ENCODE measurements at regions not wholly inside any gene's neighbourhood (a gene's known extent, or its start where the extent isn't known, plus 50 kb on each side); places are given as distances from the start of the nearest gene placed in this dataset.

DNA sequence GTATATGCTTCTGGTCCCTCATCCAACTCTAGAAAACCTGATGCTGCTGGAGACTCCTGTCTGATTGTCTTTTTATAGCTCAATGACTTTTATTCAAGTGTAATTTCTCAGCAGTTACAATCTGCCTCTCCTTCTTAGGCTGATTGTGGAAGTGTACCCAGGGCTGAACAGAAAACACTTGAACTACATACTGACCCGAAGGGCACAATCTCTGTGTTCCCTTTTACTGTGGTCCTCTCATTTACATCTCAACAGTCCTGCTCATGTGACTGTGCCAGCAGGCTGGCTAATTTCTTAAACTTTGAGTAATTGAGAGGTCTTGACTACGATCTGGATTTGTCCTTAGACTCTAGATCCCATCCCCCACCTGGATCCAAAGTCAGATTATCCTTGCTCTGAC lies 863.4 kb downstream of the PDHA2 start:
- in situ Hi-C loops (cut with MboI; ENCODE audit: low pct_ligation_motif_present in 1 of 4, low pct_unique_long_range_greater_than_20kb in 1 of 4, low sequenced_read_pairs in 3 of 4), result no loop called here
- TF ChIP-seq EP300 (IDR thresholded peaks at IDR 0.05; ENCODE audit: low read depth), result no peak
- TF ChIP-seq, protein P1, sequence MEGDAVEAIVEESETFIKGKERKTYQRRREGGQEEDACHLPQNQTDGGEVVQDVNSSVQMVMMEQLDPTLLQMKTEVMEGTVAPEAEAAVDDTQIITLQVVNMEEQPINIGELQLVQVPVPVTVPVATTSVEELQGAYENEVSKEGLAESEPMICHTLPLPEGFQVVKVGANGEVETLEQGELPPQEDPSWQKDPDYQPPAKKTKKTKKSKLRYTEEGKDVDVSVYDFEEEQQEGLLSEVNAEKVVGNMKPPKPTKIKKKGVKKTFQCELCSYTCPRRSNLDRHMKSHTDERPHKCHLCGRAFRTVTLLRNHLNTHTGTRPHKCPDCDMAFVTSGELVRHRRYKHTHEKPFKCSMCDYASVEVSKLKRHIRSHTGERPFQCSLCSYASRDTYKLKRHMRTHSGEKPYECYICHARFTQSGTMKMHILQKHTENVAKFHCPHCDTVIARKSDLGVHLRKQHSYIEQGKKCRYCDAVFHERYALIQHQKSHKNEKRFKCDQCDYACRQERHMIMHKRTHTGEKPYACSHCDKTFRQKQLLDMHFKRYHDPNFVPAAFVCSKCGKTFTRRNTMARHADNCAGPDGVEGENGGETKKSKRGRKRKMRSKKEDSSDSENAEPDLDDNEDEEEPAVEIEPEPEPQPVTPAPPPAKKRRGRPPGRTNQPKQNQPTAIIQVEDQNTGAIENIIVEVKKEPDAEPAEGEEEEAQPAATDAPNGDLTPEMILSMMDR (IDR thresholded peaks at IDR 0.05), result no peak

DNA sequence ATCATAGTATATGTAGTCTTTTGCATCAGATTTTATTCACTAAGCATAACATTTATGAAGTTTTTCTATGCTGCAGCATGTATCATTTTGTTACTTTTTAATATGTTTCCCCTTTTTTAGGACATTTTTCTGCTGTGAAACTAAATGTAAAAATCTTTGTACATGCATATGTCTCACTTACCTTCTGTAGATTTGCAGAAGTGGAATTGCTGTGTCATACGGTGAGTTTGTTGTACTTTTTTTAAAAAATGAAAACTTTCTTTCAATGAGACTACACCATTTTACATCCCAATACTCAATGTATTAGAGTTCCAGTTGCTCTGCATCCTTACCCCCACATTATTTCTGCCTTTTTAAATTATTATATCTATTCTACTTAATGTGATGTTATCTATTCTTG lies 868.9 kb downstream of the PDHA2 start:
- no peak overlapping the region for H3K4me3 ChIP-seq
- in situ Hi-C loops (cut with MboI; ENCODE audit: low pct_ligation_motif_present in 1 of 4, low pct_unique_long_range_greater_than_20kb in 1 of 4, low sequenced_read_pairs in 3 of 4), result no loop called here
- 83 to 87% methylated on average over 1 of the region's 1 CpG for WGBS, 2 donors (ENCODE audit: low coverage in 1 of 2)

More for the DNA sequence above, 863.4 kb downstream of the PDHA2 start:
- 64% methylated on average over 2 of the region's 2 CpGs; no CpG with 5 or more reads in 1 of the 2 donors for WGBS, 2 donors (ENCODE audit: low coverage in 1 of 2)
- Histone ChIP-seq H3K4me3 (no peak overlapping the region), H3K4me1 (no peaks in the 10 kb centered on the region), H3K27me3 (no peaks in the 10 kb centered on the region), H3K9me3 (no peaks in the 10 kb centered on the region), H3K27ac (no peak overlapping the region), H3K36me3 (no peaks in the 10 kb centered on the region)
- DNase-seq, result no peak
- intact Hi-C loops (cut with DNase I; ENCODE audit: low total_unique reads), result no loop called here

DNA sequence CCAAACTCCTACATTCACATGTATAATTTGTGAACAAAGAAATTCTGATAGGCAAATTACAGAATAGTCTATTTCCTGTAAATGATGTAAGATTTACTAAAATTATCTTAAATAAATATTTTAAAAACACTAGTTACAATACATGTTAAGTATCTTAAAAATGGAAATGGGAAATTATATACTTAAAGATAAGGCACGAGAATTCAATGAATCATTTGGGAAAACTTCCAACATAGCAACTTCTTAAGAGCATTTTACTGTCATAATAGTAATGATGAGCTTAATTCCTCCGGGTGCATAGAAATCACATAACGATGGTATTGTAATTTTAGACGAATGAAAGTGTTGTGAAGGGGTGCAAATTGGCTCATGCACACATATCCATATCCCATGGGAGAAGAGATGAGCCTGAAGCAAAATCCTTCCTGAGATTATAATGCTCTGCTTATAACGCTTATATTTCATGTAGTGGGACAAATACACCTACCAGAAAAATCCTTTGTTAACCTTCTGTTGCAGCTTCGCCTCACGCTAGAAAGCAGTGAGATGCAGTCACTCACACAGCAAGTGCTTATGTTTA lies 873.5 kb downstream of the PDHA2 start:
- H3K36me3 ChIP-seq, result no peaks in the 10 kb centered on the region
- intact Hi-C loops (cut with DNase I; ENCODE audit: low total_unique reads) (no loop called here), in situ Hi-C loops (cut with MboI; ENCODE audit: low pct_ligation_motif_present in 1 of 4, low pct_unique_long_range_greater_than_20kb in 1 of 4, low sequenced_read_pairs in 3 of 4) (no loop called here)
- TF ChIP-seq POLR2A (IDR thresholded peaks at IDR 0.05) (no peak), EP300 (IDR thresholded peaks at IDR 0.05; ENCODE audit: low read depth) (no peak), POLR2AphosphoS5 (IDR thresholded peaks at IDR 0.05) (no peak)
- TF ChIP-seq, protein P1 (IDR thresholded peaks at IDR 0.05), result no peak
- DNase-seq, result no peak
- no peak overlapping the region for H3K4me3 ChIP-seq
- no peaks in the 10 kb centered on the region for H3K9me3 ChIP-seq
- 79 to 86% methylated on average over 7 of the region's 7 CpGs for WGBS, 2 donors (ENCODE audit: low coverage in 1 of 2)
- H3K4me1 ChIP-seq, result no peaks in the 10 kb centered on the region
- no peak overlapping the region for H3K27ac ChIP-seq
- H3K27me3 ChIP-seq, result no peaks in the 10 kb centered on the region

More for the DNA sequence above, 868.9 kb downstream of the PDHA2 start:
- H3K4me1 ChIP-seq, result no peaks in the 10 kb centered on the region
- DNase-seq, result no peak
- H3K27ac ChIP-seq, result no peak overlapping the region
- H3K9me3 ChIP-seq, result no peaks in the 10 kb centered on the region
- TF ChIP-seq POLR2A (IDR thresholded peaks at IDR 0.05) (no peak), EP300 (IDR thresholded peaks at IDR 0.05; ENCODE audit: low read depth) (no peak), POLR2AphosphoS5 (IDR thresholded peaks at IDR 0.05) (no peak)
- TF ChIP-seq, protein P1 (IDR thresholded peaks at IDR 0.05), result no peak
- intact Hi-C loops (cut with DNase I; ENCODE audit: low total_unique reads), result no loop called here
- H3K36me3 ChIP-seq, result no peaks in the 10 kb centered on the region
- no peaks in the 10 kb centered on the region for H3K27me3 ChIP-seq

DNA sequence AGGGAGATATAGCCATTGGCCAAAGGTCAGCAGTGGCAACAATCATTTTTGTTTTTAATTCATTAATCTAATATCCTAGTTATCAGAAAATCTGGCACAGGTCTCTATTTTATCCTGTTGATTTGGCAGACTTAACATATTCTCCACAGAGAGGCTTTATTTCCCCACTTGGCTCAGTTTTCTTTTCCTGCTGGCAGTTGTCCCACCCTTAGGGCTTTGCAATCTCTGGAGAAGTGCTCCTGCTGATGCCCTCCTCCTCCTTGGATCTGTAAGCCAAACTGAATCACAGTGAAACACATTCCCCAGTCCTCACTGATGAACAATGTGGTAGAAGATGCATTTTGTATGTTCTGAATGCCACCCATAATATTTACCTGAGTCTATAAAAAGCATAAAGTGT lies 889.7 kb downstream of the PDHA2 start:
- in situ Hi-C loops (cut with MboI; ENCODE audit: low pct_ligation_motif_present in 1 of 4, low pct_unique_long_range_greater_than_20kb in 1 of 4, low sequenced_read_pairs in 3 of 4), result no loop called here
- DNase-seq, result no peak
- TF ChIP-seq POLR2A (IDR thresholded peaks at IDR 0.05) (no peak), EP300 (IDR thresholded peaks at IDR 0.05; ENCODE audit: low read depth) (no peak), POLR2AphosphoS5 (IDR thresholded peaks at IDR 0.05) (no peak)
- TF ChIP-seq, protein P1 (IDR thresholded peaks at IDR 0.05), result no peak
- no peak overlapping the region for H3K27ac ChIP-seq
- H3K9me3 ChIP-seq, result no peaks in the 10 kb centered on the region
- no peaks in the 10 kb centered on the region for H3K36me3 ChIP-seq
- H3K4me3 ChIP-seq, result no peak overlapping the region
- intact Hi-C loops (cut with DNase I; ENCODE audit: low total_unique reads), result no loop called here
- H3K27me3 ChIP-seq, result no peaks in the 10 kb centered on the region
- H3K4me1 ChIP-seq, result no peaks in the 10 kb centered on the region

All from transverse colon (tissue), 4 donors.